ENCODE measurements at regions not wholly inside any gene's neighbourhood (a gene's known extent, or its start where the extent isn't known, plus 50 kb on each side); places are given as distances from the start of the nearest gene placed in this dataset.

DNA sequence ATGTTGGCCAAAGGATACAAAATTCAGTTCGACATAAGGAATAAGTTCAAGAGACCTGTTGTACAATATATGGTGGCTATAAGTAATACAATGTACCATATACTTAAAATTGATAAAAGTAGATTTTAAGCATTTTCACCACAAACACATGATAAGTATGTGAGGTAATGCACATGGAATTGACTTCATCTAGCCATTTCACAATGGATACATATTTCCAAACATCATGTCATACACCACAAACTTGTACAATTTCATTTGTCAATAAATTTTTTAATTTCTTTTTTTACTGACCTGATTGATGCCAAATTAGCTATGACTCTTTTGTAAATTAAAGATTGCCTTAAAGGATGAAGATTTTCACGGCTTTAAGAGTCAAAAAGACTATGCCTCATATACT is 103.1 kb upstream of the VCX2 start:
- TF ChIP-seq, protein P1, sequence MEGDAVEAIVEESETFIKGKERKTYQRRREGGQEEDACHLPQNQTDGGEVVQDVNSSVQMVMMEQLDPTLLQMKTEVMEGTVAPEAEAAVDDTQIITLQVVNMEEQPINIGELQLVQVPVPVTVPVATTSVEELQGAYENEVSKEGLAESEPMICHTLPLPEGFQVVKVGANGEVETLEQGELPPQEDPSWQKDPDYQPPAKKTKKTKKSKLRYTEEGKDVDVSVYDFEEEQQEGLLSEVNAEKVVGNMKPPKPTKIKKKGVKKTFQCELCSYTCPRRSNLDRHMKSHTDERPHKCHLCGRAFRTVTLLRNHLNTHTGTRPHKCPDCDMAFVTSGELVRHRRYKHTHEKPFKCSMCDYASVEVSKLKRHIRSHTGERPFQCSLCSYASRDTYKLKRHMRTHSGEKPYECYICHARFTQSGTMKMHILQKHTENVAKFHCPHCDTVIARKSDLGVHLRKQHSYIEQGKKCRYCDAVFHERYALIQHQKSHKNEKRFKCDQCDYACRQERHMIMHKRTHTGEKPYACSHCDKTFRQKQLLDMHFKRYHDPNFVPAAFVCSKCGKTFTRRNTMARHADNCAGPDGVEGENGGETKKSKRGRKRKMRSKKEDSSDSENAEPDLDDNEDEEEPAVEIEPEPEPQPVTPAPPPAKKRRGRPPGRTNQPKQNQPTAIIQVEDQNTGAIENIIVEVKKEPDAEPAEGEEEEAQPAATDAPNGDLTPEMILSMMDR (IDR thresholded peaks at IDR 0.05; ENCODE audit: insufficient read depth, low read length, poor library complexity, severe bottlenecking): no peak
- H3K27me3 ChIP-seq (replicated peaks; ENCODE audit: control insufficient read depth, insufficient read depth, low read length): no peaks in the 10 kb centered on the region
- no peak overlapping the region for H3K4me3 ChIP-seq (replicated peaks; ENCODE audit: low read depth, low read length)
- H3K36me3 ChIP-seq (ENCODE audit: control insufficient read depth, insufficient read depth, low read length): no peaks in the 10 kb centered on the region
- no peak for DNase-seq (ENCODE audit: extremely low read depth, insufficient read length)

DNA sequence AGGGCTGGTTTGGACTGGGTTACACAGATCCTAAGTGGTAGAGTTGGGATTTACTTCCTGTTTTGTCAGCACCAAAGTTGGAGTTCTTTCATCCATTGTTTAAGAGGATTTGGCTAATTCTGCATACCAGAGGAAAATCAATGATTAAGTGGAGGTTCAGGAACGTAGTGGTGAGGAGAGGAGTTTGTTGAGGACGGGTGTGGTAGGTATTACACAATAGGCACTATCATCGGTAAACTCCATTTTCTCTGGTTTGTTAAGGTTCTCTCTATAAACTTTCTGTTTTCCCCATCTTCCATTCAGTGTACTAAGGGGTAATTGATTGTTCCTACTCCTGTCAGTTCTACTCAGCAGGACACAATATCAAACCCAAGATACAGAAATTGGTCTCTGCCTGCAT is 107.5 kb upstream of the VCX2 start:
- Histone ChIP-seq H3K4me3 (replicated peaks; ENCODE audit: low read depth, low read length) (no peak overlapping the region), H3K27me3 (replicated peaks; ENCODE audit: control insufficient read depth, insufficient read depth, low read length) (no peaks in the 10 kb centered on the region), H3K36me3 (ENCODE audit: control insufficient read depth, insufficient read depth, low read length) (no peaks in the 10 kb centered on the region)
- TF ChIP-seq, protein P1 (IDR thresholded peaks at IDR 0.05; ENCODE audit: insufficient read depth, low read length, poor library complexity, severe bottlenecking): no peak
- no peak for DNase-seq (ENCODE audit: extremely low read depth, insufficient read length)

DNA sequence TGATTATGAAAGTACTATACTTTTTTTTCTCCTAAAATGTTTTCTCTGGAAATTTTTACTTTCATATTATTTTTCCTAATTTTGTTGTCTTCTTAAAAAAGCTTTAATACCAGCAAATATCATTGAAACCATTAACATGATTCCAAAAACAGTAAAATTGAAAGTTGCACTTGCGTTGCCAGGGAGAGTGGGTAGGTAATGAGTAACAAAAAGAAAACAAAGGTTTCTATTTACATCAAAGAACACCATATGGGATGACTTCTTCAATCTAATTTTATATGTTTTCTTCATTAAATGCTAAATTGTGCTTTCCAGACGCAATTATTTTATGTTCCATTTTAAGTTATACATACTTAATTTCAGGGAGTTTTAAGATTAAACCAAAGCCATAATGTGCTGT is 108.3 kb upstream of the VCX2 start:
- no peaks in the 10 kb centered on the region for H3K27me3 ChIP-seq (replicated peaks; ENCODE audit: control insufficient read depth, insufficient read depth, low read length)
- DNase-seq (ENCODE audit: extremely low read depth, insufficient read length): no peak
- no peaks in the 10 kb centered on the region for H3K36me3 ChIP-seq (ENCODE audit: control insufficient read depth, insufficient read depth, low read length)
- H3K4me3 ChIP-seq (replicated peaks; ENCODE audit: low read depth, low read length): no peak overlapping the region
- TF ChIP-seq, protein P1 (IDR thresholded peaks at IDR 0.05; ENCODE audit: insufficient read depth, low read length, poor library complexity, severe bottlenecking): no peak

DNA sequence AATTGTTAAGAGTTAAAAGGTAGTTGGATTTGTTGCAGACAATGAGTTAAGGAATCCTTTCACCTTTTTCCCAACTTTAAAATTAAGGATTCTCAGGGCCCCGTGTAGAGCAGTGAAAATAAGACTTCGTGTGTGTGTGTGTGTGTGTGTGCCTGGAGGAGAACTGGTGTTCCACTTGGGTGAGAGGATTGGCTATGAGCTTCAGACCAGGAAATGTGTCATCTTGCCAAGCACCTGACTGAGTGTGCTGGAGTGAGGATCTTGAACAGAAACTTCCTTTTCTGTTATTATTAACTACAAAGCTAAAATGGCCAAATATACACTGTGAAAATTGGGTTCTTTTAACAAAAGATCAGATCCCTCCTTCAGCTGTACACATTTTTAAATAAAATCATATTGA is 113.1 kb upstream of the VCX2 start:
- TF ChIP-seq, protein P1 (IDR thresholded peaks at IDR 0.05; ENCODE audit: insufficient read depth, low read length, poor library complexity, severe bottlenecking): no peak
- Histone ChIP-seq H3K4me3 (replicated peaks; ENCODE audit: low read depth, low read length) (no peak overlapping the region), H3K36me3 (ENCODE audit: control insufficient read depth, insufficient read depth, low read length) (no peaks in the 10 kb centered on the region), H3K27me3 (replicated peaks; ENCODE audit: control insufficient read depth, insufficient read depth, low read length) (no peaks in the 10 kb centered on the region)
- no peak for DNase-seq (ENCODE audit: extremely low read depth, insufficient read length)

DNA sequence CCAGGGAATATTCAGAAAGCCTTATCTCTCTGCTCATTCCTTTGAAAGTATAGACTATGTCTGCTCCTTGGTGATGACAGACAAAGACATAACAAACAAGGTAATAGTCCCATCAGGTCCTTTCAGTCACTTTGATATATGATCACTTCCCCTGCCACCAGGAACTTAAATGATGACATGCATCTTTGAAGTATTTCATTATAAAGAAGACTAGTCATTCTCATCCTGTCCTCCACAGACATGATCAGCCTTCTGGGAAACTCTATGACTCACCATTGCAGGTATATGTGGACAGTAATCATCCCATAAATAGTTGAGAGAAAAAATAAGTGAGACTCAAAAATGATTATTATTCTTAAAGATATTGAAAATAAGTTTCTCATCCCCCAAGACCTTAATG is 117.5 kb upstream of the VCX2 start:
- H3K4me3 ChIP-seq (replicated peaks; ENCODE audit: low read depth, low read length): no peak overlapping the region
- no peak for DNase-seq (ENCODE audit: extremely low read depth, insufficient read length)
- H3K27me3 ChIP-seq (replicated peaks; ENCODE audit: control insufficient read depth, insufficient read depth, low read length): no peaks in the 10 kb centered on the region
- TF ChIP-seq, protein P1 (IDR thresholded peaks at IDR 0.05; ENCODE audit: insufficient read depth, low read length, poor library complexity, severe bottlenecking): no peak
- H3K36me3 ChIP-seq (ENCODE audit: control insufficient read depth, insufficient read depth, low read length): no peaks in the 10 kb centered on the region

DNA sequence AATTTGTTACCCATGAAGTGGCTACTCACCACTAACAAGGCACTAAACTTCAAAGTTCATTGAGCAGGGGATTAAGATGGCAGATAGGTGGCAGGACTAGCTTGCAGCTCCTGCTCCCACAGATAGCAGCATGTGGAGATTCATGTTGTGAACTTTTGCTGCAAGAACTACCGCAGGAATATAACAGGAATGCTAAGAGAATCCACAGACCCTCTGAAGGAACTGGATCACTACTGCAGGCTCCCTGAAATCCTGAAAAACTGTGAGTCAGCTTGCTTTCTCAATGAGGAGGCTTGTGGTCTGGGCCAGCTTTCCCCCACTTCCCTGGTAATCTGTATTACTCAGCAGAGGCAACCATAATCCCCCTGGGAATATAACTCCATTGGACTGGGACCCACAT is 118.5 kb upstream of the VCX2 start:
- Histone ChIP-seq H3K27me3 (replicated peaks; ENCODE audit: control insufficient read depth, insufficient read depth, low read length) (no peaks in the 10 kb centered on the region), H3K36me3 (ENCODE audit: control insufficient read depth, insufficient read depth, low read length) (no peaks in the 10 kb centered on the region), H3K4me3 (replicated peaks; ENCODE audit: low read depth, low read length) (no peak overlapping the region)
- DNase-seq (ENCODE audit: extremely low read depth, insufficient read length): no peak
- TF ChIP-seq, protein P1 (IDR thresholded peaks at IDR 0.05; ENCODE audit: insufficient read depth, low read length, poor library complexity, severe bottlenecking): no peak

All from GM06990 (cell line).